Stimulated activated naive CD8-positive, alpha-beta T cell treated with anti-CD3 and anti-CD28 coated beads, Interleukin-15, amount 100 ng/mL, for 72 hours (primary cell): ENCODE measurements at regions not wholly inside any gene's neighbourhood (a gene's known extent, or its start where the extent isn't known, plus 50 kb on each side); places are given as distances from the start of the nearest gene placed in this dataset.
"Not testable (repeated sequence)": the region's sequence is repeated elsewhere in the genome, so short reads cannot be mapped to it uniquely, and the experiment has no call there.

ENCODE experiments used
- ATAC-seq: fragments of 150-1000 bp; cut with Tn5 transposase; 2 replicates; pipeline ENCODE4 v1.10.0; 2021; ENCODE audit warnings: mild to moderate bottlenecking, moderate library complexity
- DNase-seq, 2 donors: peaks; one replicate each; pipeline ENCODE4 v3.0.0; 2021 to 2022
- H3K27ac Mint-ChIP-seq, 2 donors: one replicate each; pipeline ENCODE4 v1.8.0; 2022; ENCODE audit warnings: mild to moderate bottlenecking in 2 of 2, mixed read lengths in 2 of 2, moderate library complexity in 2 of 2
- H3K27me3 Mint-ChIP-seq: one replicate; pipeline ENCODE4 v1.8.0; 2022; ENCODE audit warnings: mixed read lengths
- H3K4me1 Mint-ChIP-seq: one replicate; pipeline ENCODE4 v1.8.0; 2022; ENCODE audit warnings: mild to moderate bottlenecking, mixed read lengths
- H3K4me3 Mint-ChIP-seq, 2 donors: one replicate each; pipeline ENCODE4 v1.8.0; 2022; ENCODE audit warnings: mild to moderate bottlenecking in 2 of 2, mixed read lengths in 2 of 2, moderate library complexity in 1 of 2
- H3K9me3 Mint-ChIP-seq, 2 donors: one replicate each; pipeline ENCODE4 v1.8.0; 2022; ENCODE audit warnings: mixed read lengths in 2 of 2

DNA sequence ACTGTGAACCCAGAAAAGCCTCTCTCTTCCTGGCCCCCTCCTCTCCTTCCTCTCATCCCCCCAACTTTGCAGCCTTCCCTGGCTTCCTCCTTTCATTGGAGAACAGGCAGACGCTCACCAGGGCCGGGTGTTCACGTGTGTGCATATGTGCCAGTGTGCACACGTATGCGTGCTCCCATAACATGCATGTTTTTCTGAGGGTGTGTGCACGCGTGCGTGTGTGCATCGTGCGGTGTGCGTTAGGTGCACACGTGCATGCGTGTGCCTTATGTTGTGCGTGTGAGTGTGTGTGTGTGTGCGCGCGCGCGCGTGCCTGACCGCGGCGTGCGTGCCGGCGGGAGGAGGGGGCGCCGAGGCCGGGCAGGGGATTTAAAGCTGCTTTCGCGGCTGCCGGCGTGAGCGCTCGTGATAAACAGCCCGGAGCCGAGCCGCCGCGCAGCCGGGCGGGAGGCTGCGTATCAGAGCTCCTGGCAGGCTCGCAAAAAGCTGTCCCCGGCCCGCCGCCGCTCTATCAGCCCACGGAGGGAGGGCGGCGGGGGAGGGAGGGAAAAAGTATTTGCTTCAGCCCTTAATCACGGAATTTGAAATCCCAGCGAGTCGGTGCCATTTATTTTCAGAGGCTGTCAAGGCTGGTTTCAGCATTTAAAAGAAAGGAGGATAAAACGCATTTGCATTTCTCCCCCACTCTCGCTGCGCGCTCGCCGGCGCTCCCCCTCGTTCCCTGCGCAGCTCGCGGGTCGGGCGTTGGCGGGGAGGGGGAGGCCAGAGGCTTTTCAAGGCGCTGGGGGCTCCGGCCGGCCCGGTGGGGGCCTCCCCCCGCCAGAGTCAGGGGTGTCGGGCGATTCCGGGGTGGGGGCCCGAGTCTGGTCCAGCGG is 183.9 kb downstream of the C9orf50 start:
- H3K4me1 Mint-ChIP-seq: peaks cover 34% of the 10 kb centered on the region
- ATAC-seq (peak; percentile 65), DNase-seq (no peak)
- H3K9me3 Mint-ChIP-seq: no peaks in the 10 kb centered on the region
- H3K4me3 Mint-ChIP-seq: peak overlapping the region; percentile 42 to 82
- peaks cover 61% of the 10 kb centered on the region for H3K27me3 Mint-ChIP-seq
- H3K27ac Mint-ChIP-seq: peak overlapping the region in 1 of 2 donors; percentile 64

- H3K4me3 Mint-ChIP-seq: peak overlapping the region in 1 of 2 donors; percentile 82
- no peak overlapping the region for H3K27ac Mint-ChIP-seq
- no peaks in the 10 kb centered on the region for H3K9me3 Mint-ChIP-seq
- no peak for ATAC-seq
- H3K27me3 Mint-ChIP-seq: peaks cover 60% of the 10 kb centered on the region
- no peak for DNase-seq
- peaks cover 34% of the 10 kb centered on the region for H3K4me1 Mint-ChIP-seq
Measured at GRCh38 chr9:129435988-129436717, 184.7 kb downstream of the C9orf50 start.

DNA sequence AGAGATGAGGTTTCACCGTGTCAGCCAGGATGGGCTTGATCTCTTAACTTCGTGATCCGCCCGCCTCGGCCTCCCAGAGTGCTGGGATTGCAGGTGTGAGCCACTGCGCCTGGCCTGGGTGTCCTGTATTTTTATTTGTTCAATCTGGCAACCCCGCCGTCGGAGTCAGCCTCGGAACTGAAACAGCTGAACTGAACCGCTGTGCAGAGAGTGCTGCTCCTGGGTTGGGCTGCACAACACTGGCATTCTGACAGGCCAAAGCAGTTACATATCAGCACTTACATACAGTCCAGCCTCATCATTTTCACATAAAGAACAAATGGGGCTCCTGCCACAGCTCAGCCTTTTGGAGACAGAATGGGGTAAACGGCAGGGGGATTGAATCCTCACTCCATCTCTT is 185.6 kb downstream of the C9orf50 start:
- Mint-ChIP-seq H3K9me3 (no peaks in the 10 kb centered on the region), H3K27ac (no peak overlapping the region), H3K4me3 (no peak overlapping the region), H3K27me3 (peaks cover 51% of the 10 kb centered on the region), H3K4me1 (peaks cover 26% of the 10 kb centered on the region)
- no peak for ATAC-seq
- DNase-seq: no peak

DNA sequence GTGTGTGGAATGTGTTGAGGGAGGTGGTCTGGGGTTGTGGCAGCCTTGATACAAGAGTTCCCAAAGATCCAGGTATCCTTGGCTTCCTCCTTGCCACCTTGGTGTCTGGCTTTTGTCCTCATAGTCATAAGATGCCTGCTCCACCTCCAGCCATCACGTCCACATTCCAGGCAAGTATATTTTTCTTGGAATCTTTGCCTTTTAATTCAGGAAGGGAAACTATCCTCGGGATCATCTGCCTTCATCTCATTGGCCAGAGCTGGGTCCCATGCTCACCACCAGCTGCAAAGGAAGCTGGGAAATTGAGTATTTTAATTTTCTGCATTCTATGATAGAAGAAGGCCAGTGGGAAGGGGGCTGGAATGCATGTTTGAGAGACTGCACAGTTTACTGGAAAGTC is 186.7 kb downstream of the C9orf50 start:
- Mint-ChIP-seq H3K4me1 (peaks cover 23% of the 10 kb centered on the region), H3K9me3 (no peaks in the 10 kb centered on the region), H3K27ac (no peak overlapping the region), H3K4me3 (no peak overlapping the region), H3K27me3 (peaks cover 40% of the 10 kb centered on the region)
- DNase-seq (no peak), ATAC-seq (no peak)

DNA sequence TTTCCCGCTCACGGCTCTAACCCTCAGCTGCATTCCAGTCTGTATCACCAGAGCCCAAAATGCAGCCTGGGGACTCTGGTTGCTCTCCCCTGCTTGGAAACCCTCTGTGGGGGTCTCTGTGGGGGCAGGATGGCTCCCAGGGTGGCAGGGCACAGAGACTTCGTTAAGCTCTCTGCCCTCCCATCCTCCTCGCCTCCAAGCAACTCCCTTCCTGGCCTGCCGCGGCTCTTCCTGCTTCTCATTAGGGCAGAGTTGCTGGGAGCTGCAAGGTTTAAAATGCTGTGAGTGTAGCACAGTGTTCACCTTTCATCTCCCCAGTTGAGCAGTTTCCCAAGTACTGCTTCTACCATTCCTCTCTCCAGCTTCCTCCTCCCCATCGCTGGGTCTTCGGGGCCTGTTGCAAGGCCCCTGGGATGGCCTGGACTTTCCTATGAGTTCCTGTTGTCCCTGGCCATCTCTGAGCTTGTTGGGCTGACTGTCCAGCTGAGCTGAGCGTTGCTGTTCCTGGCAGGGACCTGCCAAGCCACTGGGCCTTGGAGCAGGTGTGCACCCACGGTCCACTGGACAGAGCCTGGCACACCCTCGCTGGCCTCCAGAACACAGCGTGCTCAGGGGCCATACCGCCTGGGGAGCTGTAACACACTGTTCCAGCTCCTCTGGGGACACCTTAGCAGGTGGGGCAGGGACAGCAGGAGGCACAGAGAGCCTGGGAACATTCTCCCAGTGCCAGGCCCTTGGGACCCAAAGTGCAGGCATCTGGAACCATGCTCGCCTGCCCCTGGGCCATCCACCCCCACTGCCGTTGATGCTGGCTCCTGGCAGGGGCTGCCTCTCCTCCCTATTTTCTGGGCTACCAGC is 188.4 kb downstream of the C9orf50 start:
- peak overlapping the region in 1 of 2 donors; percentile 14 for H3K27ac Mint-ChIP-seq
- no peak overlapping the region for H3K4me3 Mint-ChIP-seq
- DNase-seq (no peak), ATAC-seq (no peak)
- H3K4me1 Mint-ChIP-seq: peaks cover 10% of the 10 kb centered on the region
- H3K27me3 Mint-ChIP-seq: peaks cover 24% of the 10 kb centered on the region
- H3K9me3 Mint-ChIP-seq: no peaks in the 10 kb centered on the region

GRCh38 chr9:129430940-129431643 is 189.8 kb downstream of the C9orf50 start:
- no peaks in the 10 kb centered on the region for H3K9me3 Mint-ChIP-seq
- peaks cover 9% of the 10 kb centered on the region for H3K27me3 Mint-ChIP-seq
- H3K4me3 Mint-ChIP-seq: no peak overlapping the region
- no peak for DNase-seq
- ATAC-seq: no peak
- no peak overlapping the region for H3K27ac Mint-ChIP-seq
- H3K4me1 Mint-ChIP-seq: no peaks in the 10 kb centered on the region

- no peak for DNase-seq
- Mint-ChIP-seq H3K9me3 (no peaks in the 10 kb centered on the region), H3K27me3 (no peaks in the 10 kb centered on the region), H3K4me3 (no peak overlapping the region), H3K27ac (peak overlapping the region in 1 of 2 donors; percentile 12), H3K4me1 (peaks cover 1% of the 10 kb centered on the region)
- ATAC-seq: no peak
Measured at GRCh38 chr9:129428864-129429577, 191.9 kb downstream of the C9orf50 start.

- no peak for ATAC-seq
- H3K4me1 Mint-ChIP-seq: peaks cover 20% of the 10 kb centered on the region
- no peak overlapping the region for H3K27ac Mint-ChIP-seq
- H3K9me3 Mint-ChIP-seq: no peaks in the 10 kb centered on the region
- DNase-seq: no peak
- H3K4me3 Mint-ChIP-seq: no peak overlapping the region
- no peaks in the 10 kb centered on the region for H3K27me3 Mint-ChIP-seq
Measured at GRCh38 chr9:129427149-129427548, 193.8 kb downstream of the C9orf50 start.

- H3K9me3 Mint-ChIP-seq, H3K27me3 Mint-ChIP-seq, ATAC-seq, H3K4me3 Mint-ChIP-seq, DNase-seq, H3K27ac Mint-ChIP-seq: not testable (repeated sequence)
- peaks cover 31% of the 10 kb centered on the region for H3K4me1 Mint-ChIP-seq
Measured at GRCh38 chr9:129423755-129424154, 197.1 kb downstream of the C9orf50 start.

DNA sequence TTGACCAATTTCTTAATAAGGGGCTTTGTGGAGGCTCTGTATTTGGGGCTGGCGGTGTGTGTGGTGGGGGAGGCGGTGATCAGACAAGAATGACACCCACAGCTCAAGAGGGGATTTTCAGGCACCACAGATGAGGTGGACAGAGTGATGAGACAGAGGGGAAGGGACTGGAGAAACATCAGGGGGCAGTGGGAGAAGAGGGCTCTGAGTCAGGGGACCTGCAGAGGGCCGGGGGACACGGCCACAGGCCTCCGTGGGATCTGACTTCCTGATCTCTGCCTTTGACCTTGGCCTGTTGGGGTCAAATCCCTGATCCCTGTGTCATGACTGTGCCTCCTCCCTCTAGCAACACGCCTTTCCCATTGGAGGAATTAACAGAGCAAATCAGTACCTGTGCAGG is 197.7 kb downstream of the C9orf50 start:
- no peaks in the 10 kb centered on the region for H3K9me3 Mint-ChIP-seq
- DNase-seq (no peak), ATAC-seq (peak; percentile 62)
- peak overlapping the region in 1 of 2 donors; percentile 80 for H3K27ac Mint-ChIP-seq
- H3K4me3 Mint-ChIP-seq: no peak overlapping the region
- peaks cover 31% of the 10 kb centered on the region for H3K4me1 Mint-ChIP-seq
- no peaks in the 10 kb centered on the region for H3K27me3 Mint-ChIP-seq

- H3K4me3 Mint-ChIP-seq: peak overlapping the region in 1 of 2 donors; percentile 34
- ATAC-seq (no peak), DNase-seq (no peak)
- H3K27me3 Mint-ChIP-seq: no peaks in the 10 kb centered on the region
- no peak overlapping the region for H3K27ac Mint-ChIP-seq
- peaks cover 31% of the 10 kb centered on the region for H3K4me1 Mint-ChIP-seq
- H3K9me3 Mint-ChIP-seq: no peaks in the 10 kb centered on the region
Measured at GRCh38 chr9:129422843-129423192, 198.1 kb downstream of the C9orf50 start.

GRCh38 chr9:129422032-129422842 is 198.7 kb downstream of the C9orf50 start:
- ATAC-seq: no peak
- H3K4me3 Mint-ChIP-seq: peak overlapping the region in 1 of 2 donors; percentile 34
- H3K27me3 Mint-ChIP-seq: no peaks in the 10 kb centered on the region
- H3K27ac Mint-ChIP-seq: peak overlapping the region; percentile 49 to 89
- DNase-seq: no peak
- peaks cover 35% of the 10 kb centered on the region for H3K4me1 Mint-ChIP-seq
- H3K9me3 Mint-ChIP-seq: no peaks in the 10 kb centered on the region

DNA sequence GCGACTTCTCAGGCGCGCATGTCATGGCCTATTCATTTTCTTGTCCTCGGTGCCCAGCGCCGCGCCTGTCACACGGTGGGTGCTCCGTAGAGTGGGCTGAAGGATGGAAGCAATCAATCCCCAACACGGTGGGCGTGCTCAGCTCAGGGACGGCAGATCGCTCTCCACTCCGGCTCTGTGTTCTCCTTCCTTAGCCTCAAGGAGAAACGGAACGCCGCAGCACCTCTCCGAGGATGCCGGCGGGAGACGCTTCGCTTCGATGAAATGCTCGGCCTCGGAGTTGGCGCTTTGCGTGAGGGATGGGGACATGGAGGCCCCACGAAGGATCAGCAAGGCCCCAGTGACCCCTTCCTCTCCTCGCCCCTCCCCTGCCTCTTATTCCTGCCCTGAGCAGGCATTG is 199.5 kb downstream of the C9orf50 start:
- no peak for ATAC-seq
- H3K4me1 Mint-ChIP-seq: peaks cover 42% of the 10 kb centered on the region
- H3K4me3 Mint-ChIP-seq: no peak overlapping the region
- H3K9me3 Mint-ChIP-seq: no peaks in the 10 kb centered on the region
- peak overlapping the region in 1 of 2 donors; percentile 89 for H3K27ac Mint-ChIP-seq
- H3K27me3 Mint-ChIP-seq: no peaks in the 10 kb centered on the region
- DNase-seq: no peak

DNA sequence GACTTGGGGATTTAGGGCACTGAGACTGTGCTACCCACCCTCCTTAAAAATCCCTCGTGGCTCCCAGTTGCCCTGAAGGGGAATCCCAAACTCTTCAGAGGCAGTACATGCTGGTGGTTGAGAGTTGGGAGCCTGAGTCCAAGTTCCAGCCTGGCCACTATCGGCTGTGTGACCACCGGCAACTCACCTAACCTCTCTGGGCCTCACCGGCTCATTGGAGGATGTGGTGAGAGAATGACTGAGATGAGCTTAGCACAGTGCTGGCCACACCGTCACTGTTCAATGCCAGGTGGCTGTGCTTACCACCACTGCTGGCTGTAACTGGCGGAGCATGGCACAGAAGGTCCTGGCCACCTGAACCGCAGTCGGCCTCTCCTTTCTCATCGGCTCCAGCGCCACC is 200.2 kb downstream of the C9orf50 start:
- peaks cover 48% of the 10 kb centered on the region for H3K4me1 Mint-ChIP-seq
- DNase-seq: no peak
- no peaks in the 10 kb centered on the region for H3K9me3 Mint-ChIP-seq
- no peaks in the 10 kb centered on the region for H3K27me3 Mint-ChIP-seq
- peak; percentile 37 for ATAC-seq
- no peak overlapping the region for H3K4me3 Mint-ChIP-seq
- no peak overlapping the region for H3K27ac Mint-ChIP-seq
